ENCODE measurements at regions not wholly inside any gene's neighbourhood (a gene's known extent, or its start where the extent isn't known, plus 50 kb on each side); places are given as distances from the start of the nearest gene placed in this dataset.

GRCh38 chr7:110396021-110396420, 694.9 kb upstream of the LRRN3 start:
- POLR2A ChIA-PET: no interaction called here
- H3K27ac ChIP-seq (ENCODE audit: extremely low read length, insufficient read depth, low read length): no peak overlapping the region
- no peak for DNase-seq (ENCODE audit: low spot score)

More at GRCh38 chr7:110396021-110396420, 694.9 kb upstream of the LRRN3 start:
- no peak for TF ChIP-seq ZNF180 (CRISPR knock-in tag; IDR thresholded peaks at IDR 0.05; ENCODE audit: borderline replicate concordance, low read depth)
- no peak for TF ChIP-seq FLYWCH1 (CRISPR knock-in tag; IDR thresholded peaks at IDR 0.05)
- TF ChIP-seq ZNF292 (CRISPR knock-in tag; IDR thresholded peaks at IDR 0.05; ENCODE audit: borderline replicate concordance, low read depth): no peak
- TF ChIP-seq ZNF225 (CRISPR knock-in tag; IDR thresholded peaks at IDR 0.05): no peak
- TF ChIP-seq RFX5 (IDR thresholded peaks at IDR 0.05; ENCODE audit: low read depth, low read length): no peak
- TF ChIP-seq GMEB1 (CRISPR knock-in tag; IDR thresholded peaks at IDR 0.05; ENCODE audit: borderline replicate concordance): no peak
- no peak for TF ChIP-seq CBX2 (IDR thresholded peaks at IDR 0.05; ENCODE audit: low read depth, low read length)
- no peak for TF ChIP-seq CBX2 (CRISPR knock-in tag; IDR thresholded peaks at IDR 0.05; ENCODE audit: low read depth)
- TF ChIP-seq ZNF549 (CRISPR knock-in tag; IDR thresholded peaks at IDR 0.05): no peak
- TF ChIP-seq SYNCRIP (IDR thresholded peaks at IDR 0.05; ENCODE audit: insufficient read depth, low read depth, low read length): no peak
- TF ChIP-seq ZEB1 (IDR thresholded peaks at IDR 0.05; ENCODE audit: insufficient replicate concordance, low read depth): no peak
- TF ChIP-seq SP5 (CRISPR knock-in tag; IDR thresholded peaks at IDR 0.05; ENCODE audit: borderline replicate concordance, low read depth): no peak
- TF ChIP-seq ZNF350 (CRISPR knock-in tag; IDR thresholded peaks at IDR 0.05; ENCODE audit: borderline replicate concordance, low read depth): no peak
- TF ChIP-seq ZNF441 (CRISPR knock-in tag; IDR thresholded peaks at IDR 0.05; ENCODE audit: borderline replicate concordance): no peak
- no peak for TF ChIP-seq TBX3 (IDR thresholded peaks at IDR 0.05; ENCODE audit: borderline replicate concordance)
- no peak for TF ChIP-seq NFE2 (CRISPR knock-in tag; IDR thresholded peaks at IDR 0.05)
- TF ChIP-seq TERF1 (CRISPR knock-in tag; IDR thresholded peaks at IDR 0.05): no peak
- TF ChIP-seq KLF9 (CRISPR knock-in tag; IDR thresholded peaks at IDR 0.05; ENCODE audit: low read depth): no peak
- no peak for TF ChIP-seq THAP7 (CRISPR knock-in tag; IDR thresholded peaks at IDR 0.05)
- TF ChIP-seq ZSCAN5A (CRISPR knock-in tag; IDR thresholded peaks at IDR 0.05; ENCODE audit: borderline replicate concordance): no peak
- TF ChIP-seq ZNF205 (CRISPR knock-in tag; IDR thresholded peaks at IDR 0.05): no peak
- no peak overlapping the region for H2AFZ ChIP-seq (ENCODE audit: low read length)
- no peak for ATAC-seq
- no peak overlapping the region for H3K4me2 ChIP-seq (ENCODE audit: low read depth, low read length)
- H3K9me3 ChIP-seq (ENCODE audit: low read length): no peaks in the 10 kb centered on the region
- intact Hi-C loops (cut with micrococcal nuclease; ENCODE audit: unreplicated experiment): no loop called here
- no peak overlapping the region for H3K4me3 ChIP-seq (replicated peaks in 1 of 3; ENCODE audit: insufficient read depth in 1 of 3, low read depth in 2 of 3, low read length in 3 of 3)
- in situ Hi-C loops (cut with HindIII; ENCODE audit: extremely low pct_ligation_motif_present, low pct_unique_long_range_greater_than_20kb): no loop called here
- H3K36me3 ChIP-seq (replicated peaks in 1 of 2; ENCODE audit: control insufficient read depth in 1 of 2, insufficient read depth in 2 of 2, low read length in 2 of 2): no peaks in the 10 kb centered on the region
- no peaks in the 10 kb centered on the region for H3K4me1 ChIP-seq (ENCODE audit: insufficient read depth, low read length)
- CTCF ChIA-PET (ENCODE audit: low intra/inter-chr PET ratio, low total read pairs): no interaction called here
- BruUV-seq (replicated peaks): no TSS peak
- no peak overlapping the region for H3K9ac ChIP-seq (ENCODE audit: insufficient read depth, low read depth, low read length)
- H3K27me3 ChIP-seq (ENCODE audit: control insufficient read depth in 1 of 2, insufficient read depth in 2 of 2, low read length in 2 of 2): no peaks in the 10 kb centered on the region; a peak in 1 of 5 replicates
- no peaks in the 10 kb centered on the region for H4K20me1 ChIP-seq (ENCODE audit: insufficient read depth, low read length)
- no peaks in the 10 kb centered on the region for H3K79me2 ChIP-seq (ENCODE audit: insufficient read depth, low read length)
- FAIRE-seq: no peak
